Fibroblast of the aortic adventitia (primary cell): ENCODE measurements at regions not wholly inside any gene's neighbourhood (a gene's known extent, or its start where the extent isn't known, plus 50 kb on each side); places are given as distances from the start of the nearest gene placed in this dataset.

Experiments
- DNase-seq: peaks from one replicate; pipeline ENCODE4 v3.0.0-alpha.2; 2010; ENCODE audit warnings: low read depth
- H3K4me3 ChIP-seq: 2 replicates; pipeline ENCODE4 v1.5.1; 2011; ENCODE audit warnings: low read depth, mild to moderate bottlenecking, control low read depth, low read length, moderate library complexity
- CTCF ChIP-seq: IDR thresholded peaks from 2 replicates; pipeline ENCODE4 v1.5.1; 2011; ENCODE audit warnings: mild to moderate bottlenecking, low read length, control low read depth, inconsistent platforms; ENCODE audit not compliant: insufficient read depth

GRCh38 chr14:98608071-98609060, 663.6 kb downstream of the BCL11B start:
- no peak for DNase-seq
- TF ChIP-seq CTCF, result no peak
- H3K4me3 ChIP-seq, result no peak overlapping the region

GRCh38 chr14:98612434-98613200, 659.4 kb downstream of the BCL11B start:
- TF ChIP-seq CTCF, result no peak
- H3K4me3 ChIP-seq, result no peak overlapping the region
- no peak for DNase-seq

GRCh38 chr14:98614741-98615140, 657.3 kb downstream of the BCL11B start:
- no peak for TF ChIP-seq CTCF
- DNase-seq, result no peak
- no peak overlapping the region for H3K4me3 ChIP-seq

- no peak for TF ChIP-seq CTCF
- no peak overlapping the region for H3K4me3 ChIP-seq
- DNase-seq, result no peak
Observed at GRCh38 chr14:98622208-98623051, 649.6 kb downstream of the BCL11B start.

GRCh38 chr14:98623788-98624415, 648.1 kb downstream of the BCL11B start:
- no peak for DNase-seq
- no peak for TF ChIP-seq CTCF
- H3K4me3 ChIP-seq, result no peak overlapping the region

- no peak for DNase-seq
- no peak overlapping the region for H3K4me3 ChIP-seq
- no peak for TF ChIP-seq CTCF
Observed at GRCh38 chr14:98633380-98633779, 638.6 kb downstream of the BCL11B start.
